Glutamatergic neuron (in vitro differentiated cells): ENCODE measurements at regions not wholly inside any gene's neighbourhood (a gene's known extent, or its start where the extent isn't known, plus 50 kb on each side); places are given as distances from the start of the nearest gene placed in this dataset.
"Not testable (repeated sequence)": the region's sequence is repeated elsewhere in the genome, so short reads cannot be mapped to it uniquely, and the experiment has no call there.

Experiments used
- DNase-seq: peaks from one replicate; pipeline ENCODE4 v3.0.0; 2022
- H3K27ac Mint-ChIP-seq: one replicate; pipeline ENCODE4 v1.8.0; 2020; ENCODE audit warnings: mild to moderate bottlenecking, mixed read lengths, inconsistent platforms; ENCODE audit not compliant: unreplicated experiment
- H3K27me3 Mint-ChIP-seq: one replicate; pipeline ENCODE4 v1.8.0; 2020; ENCODE audit warnings: mild to moderate bottlenecking, moderate library complexity, mixed read lengths, inconsistent platforms; ENCODE audit not compliant: unreplicated experiment
- H3K36me3 Mint-ChIP-seq: one replicate; pipeline ENCODE4 v1.8.0; 2020; ENCODE audit warnings: mild to moderate bottlenecking, mixed read lengths, inconsistent platforms; ENCODE audit not compliant: unreplicated experiment
- H3K4me1 Mint-ChIP-seq: one replicate; pipeline ENCODE4 v1.8.0; 2020; ENCODE audit warnings: mild to moderate bottlenecking, low read depth, mixed read lengths, inconsistent platforms; ENCODE audit not compliant: unreplicated experiment
- H3K4me3 Mint-ChIP-seq: one replicate; pipeline ENCODE4 v1.8.0; 2020; ENCODE audit warnings: mild to moderate bottlenecking, mixed read lengths, inconsistent platforms; ENCODE audit not compliant: unreplicated experiment
- H3K9me3 Mint-ChIP-seq: one replicate; pipeline ENCODE4 v1.8.0; 2020; ENCODE audit warnings: mild to moderate bottlenecking, moderate library complexity, mixed read lengths, inconsistent platforms; ENCODE audit not compliant: unreplicated experiment
- CTCF ChIP-seq: fragments of 200-600 bp; sonication (generic); IDR thresholded peaks from one replicate; pipeline ENCODE4 v1.5.0; 2021; ENCODE audit not compliant: partially characterized antibody, unreplicated experiment

- no peak for TF ChIP-seq CTCF
- DNase-seq = no peak
- Mint-ChIP-seq H3K4me3 (no peak overlapping the region), H3K27me3 (no peaks in the 10 kb centered on the region), H3K4me1 (no peaks in the 10 kb centered on the region), H3K9me3 (no peaks in the 10 kb centered on the region), H3K36me3 (no peaks in the 10 kb centered on the region), H3K27ac (no peak overlapping the region)
Measured at GRCh38 chr2:34705551-34706247, 1106.6 kb upstream of the FAM98A start.

GRCh38 chr2:34703292-34703691 is 1104.2 kb upstream of the FAM98A start:
- H3K9me3 Mint-ChIP-seq = no peaks in the 10 kb centered on the region
- no peak for TF ChIP-seq CTCF
- no peaks in the 10 kb centered on the region for H3K4me1 Mint-ChIP-seq
- no peak for DNase-seq
- H3K27me3 Mint-ChIP-seq = no peaks in the 10 kb centered on the region
- no peaks in the 10 kb centered on the region for H3K36me3 Mint-ChIP-seq
- H3K4me3 Mint-ChIP-seq = no peak overlapping the region
- H3K27ac Mint-ChIP-seq = no peak overlapping the region

- not testable (repeated sequence) for H3K4me3 Mint-ChIP-seq, H3K36me3 Mint-ChIP-seq, H3K27ac Mint-ChIP-seq, H3K9me3 Mint-ChIP-seq, H3K4me1 Mint-ChIP-seq, H3K27me3 Mint-ChIP-seq, DNase-seq
Measured at GRCh38 chr2:34702391-34702790, 1103.3 kb upstream of the FAM98A start.

- not testable (repeated sequence) for DNase-seq, H3K4me3 Mint-ChIP-seq, H3K36me3 Mint-ChIP-seq, H3K9me3 Mint-ChIP-seq, H3K4me1 Mint-ChIP-seq, H3K27ac Mint-ChIP-seq, H3K27me3 Mint-ChIP-seq
Measured at GRCh38 chr2:34677591-34677990, 1078.5 kb upstream of the FAM98A start.

- H3K27me3 Mint-ChIP-seq, H3K36me3 Mint-ChIP-seq, H3K9me3 Mint-ChIP-seq, H3K4me3 Mint-ChIP-seq, H3K4me1 Mint-ChIP-seq, DNase-seq, H3K27ac Mint-ChIP-seq: not testable (repeated sequence)
Measured at GRCh38 chr2:34677119-34677531, 1078.0 kb upstream of the FAM98A start.

GRCh38 chr2:34670482-34670881 is 1071.4 kb upstream of the FAM98A start:
- Mint-ChIP-seq H3K27ac (no peak overlapping the region), H3K4me3 (no peak overlapping the region), H3K36me3 (no peaks in the 10 kb centered on the region), H3K27me3 (no peaks in the 10 kb centered on the region), H3K9me3 (no peaks in the 10 kb centered on the region), H3K4me1 (no peaks in the 10 kb centered on the region)
- DNase-seq = no peak
- TF ChIP-seq CTCF = no peak
